Activated CD4-positive, alpha-beta memory T cell treated with anti-CD3 and anti-CD28 coated beads for 36 hours (primary cell): ENCODE measurements at regions not wholly inside any gene's neighbourhood (a gene's known extent, or its start where the extent isn't known, plus 50 kb on each side); places are given as distances from the start of the nearest gene placed in this dataset.
"Not testable (repeated sequence)": the region's sequence is repeated elsewhere in the genome, so short reads cannot be mapped to it uniquely, and the experiment has no call there.

Source experiments
- CTCF ChIA-PET: fragments of 350-600 bp; sonication (Branson Sonifier 250); formaldehyde crosslinking; loops from one replicate; lab custom pipeline; 2021; ENCODE audit warnings: antibody characterized with exemption, inconsistent platforms; lab: Charles Lee
- POLR2A ChIA-PET: fragments of 350-600 bp; sonication (Branson Sonifier 250); formaldehyde crosslinking; loops from one replicate; lab custom pipeline; 2021; ENCODE audit warnings: antibody characterized with exemption; lab: Charles Lee
- DNase-seq: peaks from one replicate; pipeline ENCODE4 v3.0.0-alpha.2; 2020
- H3K27ac Mint-ChIP-seq: one replicate; pipeline ENCODE4 v1.8.0; 2021; ENCODE audit warnings: mixed read lengths
- H3K27me3 Mint-ChIP-seq: one replicate; pipeline ENCODE4 v1.8.0; 2021; ENCODE audit warnings: mixed read lengths
- H3K36me3 Mint-ChIP-seq: one replicate; pipeline ENCODE4 v1.8.0; 2021; ENCODE audit warnings: mixed read lengths
- H3K4me1 Mint-ChIP-seq: one replicate; pipeline ENCODE4 v1.8.0; 2021; ENCODE audit warnings: low read depth, mixed read lengths
- H3K4me3 Mint-ChIP-seq: one replicate; pipeline ENCODE4 v1.8.0; 2021; ENCODE audit warnings: mild to moderate bottlenecking, mixed read lengths
- H3K9me3 Mint-ChIP-seq: one replicate; pipeline ENCODE4 v1.8.0; 2021; ENCODE audit warnings: mixed read lengths
- intact Hi-C: fragments of 100-400 bp; cut with micrococcal nuclease; formaldehyde crosslinking; loops from one replicate; pipeline ENCODE4 v1.15.1; 2023

- Mint-ChIP-seq H3K27ac (no peak overlapping the region), H3K4me1 (no peaks in the 10 kb centered on the region), H3K36me3 (no peaks in the 10 kb centered on the region), H3K27me3 (no peaks in the 10 kb centered on the region), H3K4me3 (no peak overlapping the region), H3K9me3 (peaks cover 22% of the 10 kb centered on the region)
- ChIA-PET POLR2A (no interaction called here), CTCF (no interaction called here)
- DNase-seq, result no peak
- intact Hi-C loops, result no loop called here
Observed at GRCh38 chr4:59537246-59537886, 1662.8 kb upstream of the ADGRL3 start.

DNA sequence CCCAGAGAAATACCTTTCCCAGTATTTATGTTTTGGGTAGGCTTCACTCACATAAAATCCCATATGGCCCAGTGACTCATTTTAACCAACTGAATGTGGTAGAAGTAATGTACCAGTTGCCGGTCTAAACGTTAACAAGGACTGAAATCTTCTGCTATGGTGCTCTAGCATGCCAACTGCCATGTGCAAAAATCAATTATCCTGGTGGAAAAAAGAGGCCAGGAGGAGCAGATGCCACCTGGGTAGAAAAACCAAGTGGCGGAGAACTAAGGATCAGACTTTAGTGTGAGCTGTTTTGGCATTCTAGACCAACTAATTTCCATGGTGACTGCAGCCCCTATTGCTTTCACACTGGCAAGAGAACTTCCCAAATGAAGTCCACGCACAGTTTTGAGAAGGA lies 1660.7 kb upstream of the ADGRL3 start:
- ChIA-PET CTCF (no interaction called here), POLR2A (no interaction called here)
- Mint-ChIP-seq H3K9me3 (peaks cover 24% of the 10 kb centered on the region), H3K27me3 (no peaks in the 10 kb centered on the region), H3K4me1 (no peaks in the 10 kb centered on the region), H3K4me3 (no peak overlapping the region), H3K27ac (no peak overlapping the region), H3K36me3 (no peaks in the 10 kb centered on the region)
- intact Hi-C loops, result no loop called here
- DNase-seq, result no peak

- no peaks in the 10 kb centered on the region for H3K27me3 Mint-ChIP-seq
- ChIA-PET CTCF (no interaction called here), POLR2A (no interaction called here)
- DNase-seq, result no peak
- peaks cover 20% of the 10 kb centered on the region for H3K9me3 Mint-ChIP-seq
- no peaks in the 10 kb centered on the region for H3K4me1 Mint-ChIP-seq
- no peak overlapping the region for H3K4me3 Mint-ChIP-seq
- intact Hi-C loops, result no loop called here
- no peak overlapping the region for H3K27ac Mint-ChIP-seq
- H3K36me3 Mint-ChIP-seq, result no peaks in the 10 kb centered on the region
Observed at GRCh38 chr4:59540311-59540710, 1659.8 kb upstream of the ADGRL3 start.

GRCh38 chr4:59553063-59553720 lies 1646.9 kb upstream of the ADGRL3 start:
- Mint-ChIP-seq H3K9me3 (peaks cover 18% of the 10 kb centered on the region), H3K4me3 (no peak overlapping the region), H3K36me3 (no peaks in the 10 kb centered on the region), H3K4me1 (no peaks in the 10 kb centered on the region), H3K27me3 (no peaks in the 10 kb centered on the region), H3K27ac (no peak overlapping the region)
- no peak for DNase-seq
- POLR2A ChIA-PET, result no interaction called here
- CTCF ChIA-PET, result no interaction called here
- intact Hi-C loops, result no loop called here

DNA sequence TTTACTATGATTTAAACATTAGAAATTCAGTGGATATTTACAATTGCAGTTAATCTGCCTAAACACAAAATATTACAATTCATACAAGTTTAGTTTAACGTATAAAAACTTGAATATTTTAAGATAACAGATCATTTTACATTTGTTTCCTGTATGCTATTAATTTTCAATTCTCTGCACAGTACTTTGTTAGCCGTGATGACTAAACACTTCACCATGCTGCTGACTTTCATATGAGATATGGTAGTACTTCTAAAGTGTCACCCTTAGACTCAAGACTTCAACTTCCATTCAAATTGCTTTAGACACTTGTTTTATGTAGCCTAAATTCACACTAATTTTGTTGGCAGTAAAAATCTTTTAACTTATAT lies 1646.4 kb upstream of the ADGRL3 start:
- Mint-ChIP-seq H3K27ac (no peak overlapping the region), H3K27me3 (no peaks in the 10 kb centered on the region), H3K4me1 (no peaks in the 10 kb centered on the region), H3K36me3 (no peaks in the 10 kb centered on the region), H3K9me3 (peaks cover 13% of the 10 kb centered on the region), H3K4me3 (no peak overlapping the region)
- ChIA-PET POLR2A (no interaction called here), CTCF (no interaction called here)
- intact Hi-C loops, result no loop called here
- no peak for DNase-seq

DNA sequence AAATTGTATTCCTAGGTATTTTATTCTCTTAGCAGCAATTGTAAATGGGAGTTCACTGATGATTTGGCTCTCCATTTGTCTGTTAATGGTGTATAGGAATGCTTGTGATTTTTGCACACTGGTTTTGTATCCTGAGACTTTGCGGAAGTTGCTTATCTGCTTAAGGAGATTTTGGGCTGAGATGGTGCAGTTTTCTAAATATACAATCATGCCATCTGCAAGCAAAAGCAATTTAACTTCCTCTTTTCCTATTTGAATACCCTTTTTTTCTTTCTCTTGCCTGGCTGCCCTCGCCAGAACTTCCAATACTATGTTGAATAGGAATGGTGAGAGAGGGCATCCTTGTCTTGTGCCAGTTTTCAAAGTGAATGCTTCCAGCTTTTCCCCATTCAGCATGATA lies 1643.9 kb upstream of the ADGRL3 start:
- DNase-seq, intact Hi-C loops, H3K27ac Mint-ChIP-seq, CTCF ChIA-PET, H3K36me3 Mint-ChIP-seq, H3K27me3 Mint-ChIP-seq, H3K4me3 Mint-ChIP-seq, H3K4me1 Mint-ChIP-seq, POLR2A ChIA-PET: not testable (repeated sequence)
- peaks cover 11% of the 10 kb centered on the region for H3K9me3 Mint-ChIP-seq

DNA sequence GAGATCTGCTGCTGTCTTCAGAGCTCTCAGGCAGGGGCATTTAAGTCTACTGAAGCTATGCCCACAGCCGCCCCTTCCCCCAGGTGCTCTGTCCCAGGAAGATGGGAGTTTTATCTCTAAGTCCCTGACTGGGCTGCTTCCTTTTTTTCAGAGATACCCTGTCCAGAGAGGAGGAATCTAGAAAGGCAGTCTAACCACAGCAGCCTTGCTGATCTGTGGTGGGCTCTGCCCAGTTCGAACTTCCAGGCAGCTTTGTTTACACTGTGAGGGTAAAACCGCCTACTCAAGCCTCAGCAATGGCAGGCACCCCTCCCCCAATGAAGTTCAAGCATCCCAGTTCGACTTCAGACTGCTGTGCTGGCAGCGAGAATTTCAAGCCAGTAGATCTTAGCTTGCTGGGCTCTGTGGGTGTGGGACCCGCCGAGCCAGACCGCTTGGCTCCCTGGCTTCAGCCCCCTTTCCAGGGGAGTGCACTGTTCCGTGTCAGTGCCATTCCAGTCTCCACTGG lies 1639.9 kb upstream of the ADGRL3 start:
- CTCF ChIA-PET, POLR2A ChIA-PET, H3K27ac Mint-ChIP-seq, H3K27me3 Mint-ChIP-seq, DNase-seq, H3K36me3 Mint-ChIP-seq, H3K4me1 Mint-ChIP-seq, H3K4me3 Mint-ChIP-seq, intact Hi-C loops: not testable (repeated sequence)
- H3K9me3 Mint-ChIP-seq, result peaks cover 14% of the 10 kb centered on the region

- Mint-ChIP-seq H3K9me3 (peaks cover 11% of the 10 kb centered on the region), H3K4me3 (no peak overlapping the region), H3K36me3 (no peaks in the 10 kb centered on the region), H3K4me1 (no peaks in the 10 kb centered on the region), H3K27ac (no peak overlapping the region), H3K27me3 (no peaks in the 10 kb centered on the region)
- CTCF ChIA-PET, result no interaction called here
- no peak for DNase-seq
- POLR2A ChIA-PET, result no interaction called here
- intact Hi-C loops, result no loop called here
Observed at GRCh38 chr4:59565836-59566235, 1634.3 kb upstream of the ADGRL3 start.

DNA sequence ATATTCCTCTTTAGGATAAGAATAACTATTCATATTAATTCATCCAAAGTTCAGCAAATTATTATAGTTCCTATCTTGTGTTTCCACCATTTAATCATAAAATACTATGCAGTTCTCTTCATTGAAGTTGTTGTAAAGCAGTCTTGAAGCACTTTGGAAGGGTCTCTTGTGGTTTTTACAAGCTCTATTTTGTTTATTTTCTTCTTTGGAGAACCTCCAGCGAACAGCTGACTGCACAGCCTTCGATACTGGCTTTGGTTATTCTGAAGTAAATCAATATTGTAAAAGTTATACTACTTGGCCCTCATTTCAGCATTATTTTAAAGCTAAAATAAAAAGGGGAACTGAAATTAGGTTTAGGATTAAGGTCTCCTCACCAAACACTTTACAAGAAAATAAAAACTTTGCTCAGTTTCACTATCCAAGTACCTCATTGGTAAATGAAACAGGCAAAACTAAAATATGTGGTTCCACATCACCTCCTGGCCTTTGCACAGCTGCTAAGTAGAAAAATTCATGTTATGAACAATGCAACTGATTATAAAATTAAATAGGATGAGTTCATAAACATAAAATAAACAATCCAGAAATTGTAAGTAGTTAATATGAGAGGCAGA lies 1629.2 kb upstream of the ADGRL3 start:
- H3K9me3 Mint-ChIP-seq, result peaks cover 7% of the 10 kb centered on the region
- H3K27ac Mint-ChIP-seq, result no peak overlapping the region
- intact Hi-C loops, result no loop called here
- no peaks in the 10 kb centered on the region for H3K27me3 Mint-ChIP-seq
- POLR2A ChIA-PET, result no interaction called here
- CTCF ChIA-PET, result no interaction called here
- no peak for DNase-seq
- H3K4me3 Mint-ChIP-seq, result no peak overlapping the region
- H3K4me1 Mint-ChIP-seq, result no peaks in the 10 kb centered on the region
- no peaks in the 10 kb centered on the region for H3K36me3 Mint-ChIP-seq

- Mint-ChIP-seq H3K9me3 (peaks cover 7% of the 10 kb centered on the region), H3K4me1 (no peaks in the 10 kb centered on the region), H3K4me3 (no peak overlapping the region), H3K27me3 (no peaks in the 10 kb centered on the region), H3K36me3 (no peaks in the 10 kb centered on the region), H3K27ac (no peak overlapping the region)
- DNase-seq, result no peak
- CTCF ChIA-PET, result no interaction called here
- intact Hi-C loops, result no loop called here
- POLR2A ChIA-PET, result no interaction called here
Observed at GRCh38 chr4:59571805-59572430, 1628.2 kb upstream of the ADGRL3 start.

GRCh38 chr4:59583845-59584568 lies 1616.1 kb upstream of the ADGRL3 start:
- Mint-ChIP-seq H3K9me3 (peaks cover 37% of the 10 kb centered on the region), H3K27ac (no peak overlapping the region), H3K27me3 (no peaks in the 10 kb centered on the region), H3K4me3 (no peak overlapping the region), H3K4me1 (no peaks in the 10 kb centered on the region), H3K36me3 (peaks cover 2% of the 10 kb centered on the region)
- ChIA-PET CTCF (no interaction called here), POLR2A (no interaction called here)
- no peak for DNase-seq
- intact Hi-C loops, result no loop called here
